ENCODE measurements at regions not wholly inside any gene's neighbourhood (a gene's known extent, or its start where the extent isn't known, plus 50 kb on each side); places are given as distances from the start of the nearest gene placed in this dataset.

DNA sequence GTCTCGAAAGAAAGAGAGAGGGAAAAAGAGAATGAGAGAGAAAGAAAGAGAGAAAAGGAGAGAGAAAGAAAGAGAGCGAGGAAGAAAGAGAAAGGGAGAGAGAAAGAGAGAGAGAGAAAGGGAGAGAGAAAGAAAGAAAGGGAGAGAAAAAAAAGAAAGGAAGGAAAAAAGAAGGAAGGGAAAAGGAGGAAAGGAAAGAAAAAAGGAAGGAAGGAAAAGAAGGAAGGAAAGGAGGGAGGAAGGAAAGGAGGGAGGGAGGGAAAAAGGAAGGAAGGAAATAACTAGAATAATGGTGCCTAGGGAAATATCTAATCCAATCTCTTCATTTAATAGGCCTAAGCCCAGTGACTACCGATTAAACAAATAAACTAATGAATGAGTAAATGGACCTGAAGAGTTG is 85.4 kb upstream of the LYZL1 start:
- no peak for TF ChIP-seq POLR2A (IDR thresholded peaks at IDR 0.05)
- TF ChIP-seq, protein P1, sequence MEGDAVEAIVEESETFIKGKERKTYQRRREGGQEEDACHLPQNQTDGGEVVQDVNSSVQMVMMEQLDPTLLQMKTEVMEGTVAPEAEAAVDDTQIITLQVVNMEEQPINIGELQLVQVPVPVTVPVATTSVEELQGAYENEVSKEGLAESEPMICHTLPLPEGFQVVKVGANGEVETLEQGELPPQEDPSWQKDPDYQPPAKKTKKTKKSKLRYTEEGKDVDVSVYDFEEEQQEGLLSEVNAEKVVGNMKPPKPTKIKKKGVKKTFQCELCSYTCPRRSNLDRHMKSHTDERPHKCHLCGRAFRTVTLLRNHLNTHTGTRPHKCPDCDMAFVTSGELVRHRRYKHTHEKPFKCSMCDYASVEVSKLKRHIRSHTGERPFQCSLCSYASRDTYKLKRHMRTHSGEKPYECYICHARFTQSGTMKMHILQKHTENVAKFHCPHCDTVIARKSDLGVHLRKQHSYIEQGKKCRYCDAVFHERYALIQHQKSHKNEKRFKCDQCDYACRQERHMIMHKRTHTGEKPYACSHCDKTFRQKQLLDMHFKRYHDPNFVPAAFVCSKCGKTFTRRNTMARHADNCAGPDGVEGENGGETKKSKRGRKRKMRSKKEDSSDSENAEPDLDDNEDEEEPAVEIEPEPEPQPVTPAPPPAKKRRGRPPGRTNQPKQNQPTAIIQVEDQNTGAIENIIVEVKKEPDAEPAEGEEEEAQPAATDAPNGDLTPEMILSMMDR (IDR thresholded peaks at IDR 0.05), result no peak
- intact Hi-C loops (cut with DNase I; ENCODE audit: low total_unique reads), result no loop called here
- 96 to 97% methylated on average over 3 of the region's 3 CpGs for WGBS, 2 donors
- DNase-seq (ENCODE audit: low spot score in 2 of 2), result no peak
- no peak overlapping the region for H3K4me3 ChIP-seq (ENCODE audit: low read depth, poor library complexity, severe bottlenecking)

DNA sequence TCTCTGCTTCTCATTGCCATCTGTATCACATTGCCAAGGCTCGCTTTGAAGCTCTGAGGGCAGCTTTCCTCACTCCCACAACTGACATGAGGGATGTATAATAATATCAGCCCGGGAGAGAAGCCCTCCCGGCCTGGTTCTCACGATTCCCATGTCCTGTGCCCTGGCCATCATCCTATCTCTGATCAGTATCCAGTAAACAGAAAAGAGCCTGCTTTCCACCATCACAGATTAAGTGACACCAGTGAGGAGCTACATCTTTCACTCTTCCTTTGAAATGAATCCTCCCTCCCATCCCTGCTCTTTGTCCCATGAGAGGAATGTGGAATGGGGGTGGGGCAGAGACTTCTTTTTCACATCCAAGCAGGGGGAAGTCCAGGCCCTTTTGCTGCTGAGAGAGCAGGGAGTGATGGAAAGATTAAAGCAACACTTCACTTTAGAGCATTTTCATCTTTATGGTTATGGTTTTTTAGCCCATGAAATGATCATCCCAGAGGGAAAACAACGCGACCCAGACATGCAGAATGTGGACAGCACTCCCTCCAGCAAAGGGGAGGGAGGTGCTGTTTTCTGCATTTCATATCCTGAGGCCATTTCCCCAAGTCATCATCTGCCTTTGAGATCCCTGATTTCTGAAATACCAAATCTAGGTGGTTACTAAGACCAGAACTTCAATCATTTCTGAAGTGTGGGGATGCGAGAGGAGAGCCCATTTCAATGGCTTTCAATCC is 84.6 kb upstream of the LYZL1 start:
- TF ChIP-seq, protein P1 (IDR thresholded peaks at IDR 0.05), result no peak
- no peak for TF ChIP-seq POLR2A (IDR thresholded peaks at IDR 0.05)
- WGBS, 2 donors, result 70 to 71% methylated on average over 7 of the region's 7 CpGs
- H3K4me3 ChIP-seq (ENCODE audit: low read depth, poor library complexity, severe bottlenecking), result no peak overlapping the region
- intact Hi-C loops (cut with DNase I; ENCODE audit: low total_unique reads), result no loop called here
- DNase-seq (ENCODE audit: low spot score in 2 of 2), result no peak

DNA sequence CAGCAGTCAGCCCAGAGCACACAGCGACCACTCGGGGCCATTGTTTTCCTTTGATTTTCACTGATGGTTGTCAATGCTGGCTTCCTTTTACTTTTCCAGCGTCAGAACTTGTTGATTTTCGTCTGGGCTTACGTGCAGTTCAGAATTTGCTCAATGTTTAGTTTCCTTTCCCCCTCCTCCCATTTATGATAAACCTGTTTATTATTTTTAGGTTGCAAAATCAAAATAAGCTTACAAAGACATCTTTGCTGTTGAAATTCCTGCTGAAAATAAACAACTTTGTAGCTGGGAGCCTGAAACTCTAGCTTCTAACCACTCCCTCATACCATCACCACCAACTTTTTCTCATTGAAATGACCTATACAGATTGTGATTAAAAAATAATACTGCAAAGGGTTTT is 83.1 kb upstream of the LYZL1 start:
- DNase-seq (ENCODE audit: low spot score in 2 of 2), result no peak
- intact Hi-C loops (cut with DNase I; ENCODE audit: low total_unique reads), result loop anchor here (2.0 kb wide), 1 partner anchor 37 kb away; no protein-coding TSS in a partner anchor
- H3K4me3 ChIP-seq (ENCODE audit: low read depth, poor library complexity, severe bottlenecking), result no peak overlapping the region
- WGBS, 2 donors, result 47 to 52% methylated on average over 5 of the region's 5 CpGs
- TF ChIP-seq, protein P1 (IDR thresholded peaks at IDR 0.05), result no peak
- TF ChIP-seq POLR2A (IDR thresholded peaks at IDR 0.05), result no peak

DNA sequence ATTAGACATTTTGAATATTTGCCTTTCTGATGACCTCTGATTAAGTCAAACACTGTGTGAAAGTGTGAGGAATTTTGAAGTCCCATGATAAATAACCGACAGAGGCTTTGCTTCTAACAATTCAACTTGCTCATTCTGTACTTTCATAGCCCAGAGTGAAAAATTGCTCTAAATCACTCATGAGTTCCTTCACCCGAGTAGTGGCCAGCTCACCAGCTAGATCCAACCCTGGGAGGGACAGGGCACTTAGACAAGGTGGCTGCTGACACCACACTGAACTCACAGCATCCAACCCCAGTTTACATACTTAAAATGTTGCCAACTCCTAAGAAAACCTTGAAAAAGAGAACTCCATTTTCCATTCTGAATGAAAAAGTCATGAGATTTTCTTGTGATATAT is 80.0 kb upstream of the LYZL1 start:
- TF ChIP-seq POLR2A (IDR thresholded peaks at IDR 0.05), result no peak
- TF ChIP-seq, protein P1 (IDR thresholded peaks at IDR 0.05), result no peak
- 48 to 59% methylated on average over 2 of the region's 2 CpGs for WGBS, 2 donors
- no peak overlapping the region for H3K4me3 ChIP-seq (ENCODE audit: low read depth, poor library complexity, severe bottlenecking)
- DNase-seq (ENCODE audit: low spot score in 2 of 2), result no peak
- intact Hi-C loops (cut with DNase I; ENCODE audit: low total_unique reads), result no loop called here

DNA sequence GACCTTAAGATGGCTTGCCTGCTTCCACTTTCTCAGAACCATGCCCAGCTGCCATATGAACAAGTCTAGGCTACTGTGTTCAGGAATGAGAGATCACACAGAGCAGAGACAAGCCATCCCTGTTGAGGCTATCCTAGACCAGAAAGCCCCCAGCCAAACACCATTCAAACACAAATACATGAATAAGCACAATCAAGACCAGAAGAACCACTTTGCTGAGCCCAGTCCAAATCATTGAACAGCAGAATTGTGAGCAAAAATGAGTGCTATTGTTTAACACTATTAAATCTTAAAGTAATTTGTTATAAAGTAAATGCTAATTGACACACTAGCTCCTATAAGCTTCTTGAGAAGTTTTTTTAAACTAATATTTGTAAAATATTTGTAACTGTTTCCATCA is 79.0 kb upstream of the LYZL1 start:
- intact Hi-C loops (cut with DNase I; ENCODE audit: low total_unique reads), result no loop called here
- DNase-seq (ENCODE audit: low spot score in 2 of 2), result no peak
- no peak overlapping the region for H3K4me3 ChIP-seq (ENCODE audit: low read depth, poor library complexity, severe bottlenecking)
- TF ChIP-seq, protein P1 (IDR thresholded peaks at IDR 0.05), result no peak
- TF ChIP-seq POLR2A (IDR thresholded peaks at IDR 0.05), result no peak

Measured in lower leg skin (tissue), 4 donors.